HEK293T (cell line): ENCODE measurements at regions not wholly inside any gene's neighbourhood (a gene's known extent, or its start where the extent isn't known, plus 50 kb on each side); places are given as distances from the start of the nearest gene placed in this dataset.

Source experiments
- FOXK2 ChIP-seq: fragments of 450-650 bp; IDR thresholded peaks from 2 replicates; pipeline ENCODE4 v1.6.1; 2016; ENCODE audit warnings: mild to moderate bottlenecking
- SP1 ChIP-seq: fragments of 450-650 bp; IDR thresholded peaks from 2 replicates; pipeline ENCODE4 v1.6.1; 2017

- TF ChIP-seq SP1 (no peak), FOXK2 (no peak)
Measured at GRCh38 chr4:19278665-19279064, 973.0 kb upstream of the SLIT2 start.
